SW 1271 (cell line): ENCODE measurements at regions not wholly inside any gene's neighbourhood (a gene's known extent, or its start where the extent isn't known, plus 50 kb on each side); places are given as distances from the start of the nearest gene placed in this dataset.
"Not testable (repeated sequence)": the region's sequence is repeated elsewhere in the genome, so short reads cannot be mapped to it uniquely, and the experiment has no call there.

Source experiments
- DNase-seq, 2 experiments: peaks; one replicate each; lab custom pipeline; 2025; lab: John Stamatoyannopoulos, UW

DNA sequence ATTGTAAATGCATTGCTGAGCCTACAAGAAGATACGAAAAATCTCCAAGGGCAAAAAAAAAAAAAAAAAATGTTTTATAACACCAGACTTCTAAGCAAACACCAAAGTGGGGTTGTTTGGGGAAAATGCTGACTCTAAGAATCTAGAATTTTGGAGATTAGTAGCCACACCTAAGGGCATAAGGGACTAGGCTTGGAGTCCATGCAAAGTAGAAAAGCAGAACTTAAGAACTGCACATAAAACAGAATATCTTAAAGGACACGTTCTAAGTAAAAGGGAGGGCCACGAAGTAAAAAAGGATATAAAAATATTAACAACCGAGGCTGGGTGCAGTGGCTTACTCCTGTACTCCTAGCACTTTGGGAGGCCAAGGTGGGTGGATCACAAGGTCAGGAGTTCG is 269.8 kb upstream of the AUTS2 start:
- no peak for DNase-seq

DNA sequence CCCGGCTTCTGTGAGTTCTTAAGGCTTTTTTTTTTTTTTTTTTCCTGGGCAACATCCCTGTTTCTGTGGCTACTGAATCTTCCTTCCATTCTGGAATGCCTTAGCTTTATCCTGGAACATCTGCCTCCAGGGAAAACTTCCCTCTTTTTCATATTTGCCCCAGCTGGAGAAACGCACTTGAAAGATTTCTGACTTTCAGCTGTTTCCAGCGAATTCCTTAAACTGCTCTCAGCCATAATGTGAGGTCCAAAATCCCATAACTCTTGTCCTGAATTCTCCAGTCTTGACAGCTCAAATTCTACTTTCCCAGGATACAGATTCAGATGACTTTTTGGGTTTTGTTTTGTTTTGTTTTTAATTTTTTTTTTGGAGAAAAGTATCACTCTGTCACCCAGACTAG is 263.6 kb upstream of the AUTS2 start:
- DNase-seq: no peak

DNA sequence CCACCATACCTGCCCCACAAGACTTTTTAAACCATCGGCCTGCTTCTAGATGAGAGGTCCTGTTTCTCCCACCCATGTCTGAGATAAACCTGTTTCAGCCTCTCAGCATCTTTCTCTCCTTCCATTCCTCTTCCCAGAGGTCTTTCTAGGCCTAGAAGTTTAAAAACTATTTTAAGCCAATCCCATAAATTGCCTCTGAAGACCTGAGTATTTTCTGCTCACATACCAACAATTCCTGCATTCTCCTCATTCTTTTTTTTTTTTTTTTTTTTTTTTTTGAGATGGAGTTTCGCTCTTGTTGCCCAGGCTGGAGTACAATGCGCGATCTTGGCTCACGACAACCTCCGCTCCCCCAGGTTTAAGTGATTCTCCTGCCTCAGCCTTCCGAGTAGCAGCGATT is 262.9 kb upstream of the AUTS2 start:
- no peak for DNase-seq

DNA sequence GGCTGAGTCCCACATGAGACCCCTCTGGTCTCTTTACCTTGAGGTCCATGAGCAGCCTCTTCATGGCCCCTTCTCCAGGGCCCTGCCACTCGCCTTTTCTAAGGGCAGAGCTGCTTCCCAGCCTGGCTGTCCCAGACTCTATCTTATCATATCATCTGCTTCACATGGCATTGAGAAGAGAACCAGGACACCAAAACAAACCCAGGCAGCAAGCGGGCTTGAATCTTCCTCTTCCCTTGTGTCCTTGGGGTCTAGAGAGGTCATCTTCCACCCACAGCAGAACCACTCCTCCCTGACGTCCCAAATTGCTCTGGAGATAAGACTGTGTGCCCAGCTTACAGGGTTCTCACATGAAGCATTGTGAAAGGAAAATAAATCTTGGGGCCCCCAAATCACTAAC is 261.3 kb upstream of the AUTS2 start:
- no peak for DNase-seq

DNA sequence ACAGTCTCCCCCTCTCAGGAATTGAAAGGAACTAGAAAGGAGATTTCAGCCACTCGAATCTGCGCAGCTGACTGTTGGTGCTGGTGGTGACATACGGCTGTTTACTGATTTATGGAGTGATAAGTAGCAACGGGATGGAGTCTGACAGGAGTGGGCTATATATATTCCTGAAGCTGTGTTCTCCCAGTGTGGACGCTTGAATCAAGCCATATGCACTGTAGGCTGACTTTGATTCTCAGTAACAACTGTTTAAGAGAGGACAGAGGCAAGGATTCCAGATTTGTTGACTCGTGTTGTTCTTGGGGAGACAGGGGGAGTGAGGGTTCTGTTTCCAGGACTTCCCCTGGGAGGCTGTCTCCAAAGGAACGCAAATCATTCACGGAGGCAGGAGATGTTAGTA is 260.1 kb upstream of the AUTS2 start:
- no peak for DNase-seq

DNA sequence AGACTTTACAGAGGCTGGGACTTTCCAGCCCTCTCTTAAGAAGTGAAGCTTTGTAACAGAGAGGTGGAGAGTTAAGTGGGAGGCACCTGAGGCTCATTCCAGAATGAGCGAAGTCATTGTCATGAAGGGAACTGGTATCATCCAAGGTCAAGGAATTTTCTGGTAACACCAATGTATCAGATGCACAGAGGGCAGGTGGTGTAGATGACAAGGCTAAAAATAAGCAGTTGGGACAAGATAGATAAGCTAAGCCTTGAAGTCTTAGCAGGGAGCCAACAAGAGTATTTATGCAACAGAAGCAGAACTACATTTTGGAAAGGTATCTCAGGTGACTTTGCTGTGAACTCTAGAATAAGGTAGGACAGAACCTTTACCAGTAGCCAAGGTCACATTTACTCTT is 257.0 kb upstream of the AUTS2 start:
- no peak for DNase-seq

DNA sequence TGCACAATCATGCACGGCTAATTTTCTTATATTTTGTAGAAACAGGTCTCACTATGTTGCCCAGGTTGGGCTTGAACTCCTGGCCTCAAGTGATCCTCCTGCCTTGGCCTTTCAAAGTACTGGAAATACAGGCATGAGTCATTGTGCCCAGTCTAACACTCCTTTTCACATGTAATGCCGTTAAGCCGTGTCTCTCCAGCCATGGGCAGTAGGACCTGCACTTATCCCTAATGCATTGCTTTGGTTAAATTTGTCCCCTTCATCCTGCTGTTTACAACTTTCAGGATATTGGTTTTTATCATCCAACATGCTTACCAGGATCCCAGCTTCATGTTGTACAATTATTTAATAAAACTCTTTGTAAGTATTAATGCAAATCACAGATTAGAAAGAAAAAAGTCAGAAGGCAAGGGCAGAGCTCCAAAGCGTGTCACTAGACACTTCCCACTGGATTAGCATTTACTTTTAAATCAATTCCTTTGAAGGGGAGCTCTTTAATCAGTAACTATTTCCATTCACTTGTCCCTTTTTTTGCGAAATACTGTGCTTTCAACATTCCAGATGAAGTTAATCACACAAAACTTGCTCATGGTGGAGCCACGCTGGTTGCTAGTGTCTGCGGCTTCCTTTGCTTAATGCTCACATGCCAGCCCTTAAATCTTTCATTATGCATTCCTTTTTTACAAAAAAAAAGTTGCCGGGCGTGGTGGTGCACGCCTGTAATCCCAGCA is 256.0 kb upstream of the AUTS2 start:
- no peak for DNase-seq

DNA sequence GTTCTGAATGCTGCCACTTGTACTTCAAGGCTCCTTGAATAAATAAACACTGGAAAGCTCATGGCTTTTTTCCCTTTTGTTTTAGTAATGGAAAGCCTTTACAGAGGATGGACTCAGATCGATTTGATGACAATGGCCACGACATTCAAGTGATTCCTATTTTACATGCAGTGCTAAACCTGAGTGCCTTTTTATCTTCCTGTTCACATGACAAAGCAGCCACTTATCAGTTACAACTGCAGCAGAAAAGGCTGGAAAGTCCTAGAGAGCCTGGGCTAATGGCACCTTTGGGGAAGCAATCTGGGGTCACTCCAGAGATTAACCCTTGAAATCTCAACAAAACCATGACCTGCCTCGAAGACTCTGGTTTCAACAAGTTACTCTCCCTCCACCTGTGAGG is 249.0 kb upstream of the AUTS2 start:
- no peak for DNase-seq

DNA sequence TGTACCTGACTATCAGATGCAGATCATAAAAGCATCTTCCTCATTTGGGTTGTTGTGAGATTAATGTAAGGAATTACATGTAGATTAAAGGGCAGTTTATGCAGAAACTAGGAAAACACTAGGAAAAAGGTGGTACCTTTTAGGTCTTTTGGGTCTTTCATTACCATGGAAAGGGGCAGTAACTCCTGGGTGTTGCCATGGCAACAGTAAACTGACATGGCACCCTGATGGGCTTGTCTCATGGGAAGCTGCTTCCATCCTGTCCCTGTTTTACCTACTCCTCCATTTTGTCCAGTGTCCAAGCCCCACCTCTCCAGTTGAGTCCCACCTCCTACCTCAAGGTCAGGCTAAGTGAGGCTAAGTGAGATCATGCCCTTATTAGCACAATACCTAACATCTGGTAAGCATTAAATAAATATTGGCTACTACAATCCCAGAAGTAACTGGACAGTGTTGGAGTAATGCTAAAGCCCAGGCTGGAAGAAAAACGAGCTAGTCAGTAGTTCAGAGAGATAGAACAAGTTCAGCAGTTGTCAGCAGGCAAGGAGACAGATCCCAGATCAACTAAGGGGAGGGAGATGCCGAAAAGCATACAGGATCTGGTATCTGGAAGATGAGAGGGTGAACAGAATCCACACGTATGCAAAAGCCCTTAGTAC is 240.0 kb upstream of the AUTS2 start:
- DNase-seq: no peak

DNA sequence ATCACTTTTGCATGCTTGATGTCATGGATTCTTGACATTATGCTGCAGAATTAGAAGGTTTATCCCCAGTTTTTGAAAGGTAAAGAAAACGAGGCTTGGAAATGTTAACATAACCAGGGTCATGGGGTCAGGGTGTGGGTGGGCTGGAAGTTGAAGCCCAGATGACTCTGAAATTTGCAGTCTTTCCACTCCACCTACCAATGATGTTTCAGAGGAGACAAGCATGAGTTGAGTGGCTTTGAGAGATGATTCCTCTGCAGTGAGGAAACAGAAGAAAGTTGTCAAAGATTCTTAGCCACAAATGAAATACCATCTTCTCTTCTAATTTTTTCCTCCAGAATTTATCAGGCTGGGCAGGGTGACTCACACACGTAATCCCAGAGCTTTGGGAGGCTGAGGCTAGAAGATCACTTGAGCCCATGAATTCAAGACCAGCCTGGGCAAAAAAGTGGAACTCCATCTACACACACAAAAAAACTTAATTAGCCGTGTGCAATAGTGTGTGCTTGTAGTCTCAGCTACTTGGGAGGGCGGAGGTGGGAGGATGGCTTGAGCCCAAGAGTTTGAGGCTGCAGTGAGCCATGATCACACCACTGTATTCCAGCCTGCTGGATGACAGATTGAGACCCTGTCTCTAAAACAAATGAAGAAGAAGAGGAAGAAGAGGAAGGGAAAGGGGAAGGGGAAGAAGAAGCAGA is 239.1 kb upstream of the AUTS2 start:
- DNase-seq: no peak

DNA sequence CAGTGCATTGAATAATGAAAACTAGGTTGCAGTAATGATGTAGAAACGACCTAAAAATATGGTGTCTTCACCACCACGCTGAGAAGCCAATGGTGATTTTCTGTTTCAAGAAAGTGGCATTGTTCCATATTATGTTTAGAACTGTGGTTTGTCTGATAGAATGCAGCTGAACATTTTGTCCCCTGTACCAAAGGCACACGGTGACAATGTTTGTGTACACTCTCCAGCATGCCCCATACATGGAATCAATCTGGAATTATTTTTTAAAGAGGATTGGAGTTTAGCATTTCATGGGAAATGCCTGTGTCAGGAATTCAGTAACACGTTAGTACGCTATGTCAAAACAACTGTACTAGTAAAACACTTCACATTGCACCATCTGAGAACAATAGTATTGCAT is 237.4 kb upstream of the AUTS2 start:
- no peak for DNase-seq

DNA sequence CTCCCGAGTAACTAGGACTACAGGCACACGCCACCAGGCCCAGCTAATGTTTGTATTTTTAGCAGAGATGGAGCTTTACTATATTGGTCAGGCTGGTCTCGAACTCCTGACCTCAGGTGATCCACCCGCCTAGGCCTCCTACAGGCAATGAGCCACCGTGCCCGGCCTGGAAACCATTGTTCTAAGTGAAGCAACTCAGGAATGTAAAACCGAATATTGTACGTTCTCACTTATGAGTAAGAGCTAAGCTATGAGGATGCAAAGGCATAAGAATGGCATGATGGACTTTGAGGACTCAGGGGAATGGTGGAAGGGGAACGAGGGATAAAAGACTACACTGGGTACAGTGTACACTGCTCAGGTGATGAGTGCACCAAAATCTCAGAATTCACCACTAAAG is 235.1 kb upstream of the AUTS2 start:
- no peak for DNase-seq

DNA sequence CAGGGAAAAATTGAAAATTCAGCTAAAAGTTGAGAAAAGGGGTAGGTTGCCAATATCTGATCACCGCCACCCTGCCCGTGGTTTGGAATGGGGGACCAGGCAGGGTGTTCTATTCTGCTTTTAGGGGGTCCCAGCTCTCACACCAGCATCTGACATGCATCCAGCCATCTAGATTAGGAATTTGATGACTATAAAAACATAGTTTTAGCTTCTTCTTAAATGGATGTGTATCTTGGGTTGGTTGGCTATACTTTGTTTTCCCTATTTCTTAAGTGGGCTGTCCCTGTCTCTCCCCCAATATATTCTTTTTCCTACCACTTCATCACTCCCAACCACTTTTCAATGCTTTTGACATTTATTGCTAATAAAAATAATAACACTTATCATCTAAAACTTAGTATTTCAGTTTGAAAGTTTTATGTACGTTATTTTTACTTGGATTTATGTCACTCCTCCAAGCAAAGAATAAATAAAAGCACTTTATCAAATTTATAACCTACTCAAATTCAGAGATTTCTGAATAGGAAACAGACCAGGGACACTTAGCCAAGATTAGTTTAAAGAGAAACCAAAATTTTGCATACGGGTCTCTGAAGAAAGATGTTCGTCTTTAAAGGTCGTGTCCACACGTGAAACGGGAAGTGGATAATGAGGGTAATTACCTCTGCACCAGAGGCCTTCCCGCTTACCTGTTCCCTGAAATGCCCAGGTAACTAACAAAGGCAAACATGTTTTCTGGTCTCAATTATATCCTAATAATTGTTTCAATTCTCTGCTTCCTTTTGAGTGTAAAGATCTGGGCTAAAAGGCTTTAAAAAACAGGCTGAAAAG is 233.2 kb upstream of the AUTS2 start:
- DNase-seq: no peak

DNA sequence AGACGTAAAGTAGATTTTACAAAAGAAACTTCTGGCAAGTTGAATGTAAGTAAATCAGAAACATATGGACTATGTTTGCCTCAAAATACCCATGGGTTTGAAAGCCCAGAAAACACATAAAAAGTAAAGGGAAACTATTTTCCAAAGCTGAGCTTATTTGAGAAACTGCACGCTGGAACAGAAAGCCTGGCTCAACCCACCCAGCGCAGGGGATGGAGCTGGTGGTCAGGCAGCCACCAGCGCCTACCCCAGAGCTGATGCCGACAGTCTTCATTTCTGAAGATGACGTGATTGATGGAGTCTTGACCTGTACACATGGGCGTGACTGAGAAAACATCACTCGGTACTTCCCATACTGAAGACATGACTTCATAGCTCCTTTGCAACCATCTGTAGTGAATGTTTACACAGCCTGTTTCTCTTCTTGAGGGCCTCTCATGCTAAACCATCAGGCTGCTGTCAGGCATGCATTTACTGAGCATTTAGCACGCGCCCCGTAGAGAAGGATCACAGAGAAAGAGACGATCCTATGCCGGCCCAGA is 232.6 kb upstream of the AUTS2 start:
- DNase-seq: no peak

DNA sequence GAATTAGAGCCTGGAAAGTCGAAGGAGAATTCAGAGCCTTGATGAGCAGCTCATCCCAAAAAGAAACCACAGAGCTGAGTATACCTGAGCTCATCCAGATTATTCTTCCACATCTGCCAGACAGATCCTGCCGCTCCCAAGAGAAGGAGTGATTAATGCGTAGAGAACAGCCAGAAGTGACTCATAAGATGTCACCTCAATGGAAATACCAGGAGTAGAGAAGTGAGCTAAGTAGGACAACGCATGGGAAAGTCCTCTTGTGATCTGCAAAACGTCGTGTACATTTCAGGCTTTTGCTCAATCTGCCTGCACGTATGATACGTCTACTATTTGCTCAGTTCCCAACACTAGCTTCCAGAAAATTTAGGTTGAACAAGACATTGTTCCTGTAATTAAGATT is 230.5 kb upstream of the AUTS2 start:
- no peak for DNase-seq

DNA sequence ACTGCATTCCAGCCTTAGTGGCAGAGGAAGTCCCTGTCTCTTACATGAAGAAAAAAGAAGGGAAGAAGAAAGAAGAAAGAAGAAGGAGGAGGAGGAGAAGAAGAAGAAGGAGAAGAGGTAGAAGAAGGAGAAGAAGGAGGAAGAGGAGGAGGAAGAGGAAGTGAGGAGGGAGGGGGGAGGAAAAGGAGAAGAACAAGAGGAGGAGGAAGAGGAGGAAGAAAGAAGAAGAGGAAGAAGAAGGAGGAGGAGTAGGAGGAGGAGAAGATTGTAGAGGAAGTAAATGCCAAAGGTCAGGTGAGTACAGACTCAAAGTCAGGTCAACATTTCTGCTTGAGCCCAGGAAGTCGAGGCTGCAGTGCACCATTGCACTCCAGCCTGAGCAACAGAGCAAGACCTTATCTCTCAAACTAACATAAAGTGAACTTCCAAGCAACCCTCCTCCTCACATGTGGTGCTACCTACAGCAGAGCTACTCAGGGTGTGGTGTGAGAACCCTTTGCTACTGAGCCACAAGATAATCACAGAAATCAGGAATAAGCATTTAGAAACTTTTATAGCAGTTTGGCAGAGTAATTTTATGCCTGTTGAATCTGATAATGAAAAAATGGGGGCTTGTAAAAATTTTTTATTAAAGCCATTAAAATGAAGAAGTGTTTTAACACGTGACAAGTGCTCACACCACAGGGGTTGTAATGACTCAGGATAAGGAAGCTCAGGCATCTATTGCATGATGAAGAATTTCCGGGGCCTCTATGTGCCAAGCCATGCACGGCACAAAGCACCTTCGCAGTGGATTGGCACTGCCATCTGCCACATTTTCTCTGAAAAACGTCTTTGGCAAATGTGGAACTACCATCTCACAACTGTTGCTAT is 224.9 kb upstream of the AUTS2 start:
- DNase-seq: no peak

DNA sequence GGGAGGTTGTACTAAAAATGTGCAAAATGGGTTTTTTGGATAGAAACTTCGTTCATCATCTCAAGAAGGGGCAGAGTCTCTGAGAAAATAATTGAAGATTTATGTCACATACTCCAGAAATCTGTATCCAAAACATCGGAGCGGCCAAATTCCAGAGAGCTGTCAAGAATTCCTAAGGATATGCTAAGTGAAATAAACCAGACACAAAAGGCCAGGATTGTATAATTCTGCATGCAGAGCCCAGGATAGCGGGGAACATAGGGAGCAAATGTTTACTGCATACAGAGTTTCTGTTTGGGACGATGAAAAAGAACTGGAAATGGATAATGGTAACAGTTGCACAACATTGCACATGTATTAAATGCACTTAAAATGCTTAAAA is 224.2 kb upstream of the AUTS2 start:
- no peak for DNase-seq

DNA sequence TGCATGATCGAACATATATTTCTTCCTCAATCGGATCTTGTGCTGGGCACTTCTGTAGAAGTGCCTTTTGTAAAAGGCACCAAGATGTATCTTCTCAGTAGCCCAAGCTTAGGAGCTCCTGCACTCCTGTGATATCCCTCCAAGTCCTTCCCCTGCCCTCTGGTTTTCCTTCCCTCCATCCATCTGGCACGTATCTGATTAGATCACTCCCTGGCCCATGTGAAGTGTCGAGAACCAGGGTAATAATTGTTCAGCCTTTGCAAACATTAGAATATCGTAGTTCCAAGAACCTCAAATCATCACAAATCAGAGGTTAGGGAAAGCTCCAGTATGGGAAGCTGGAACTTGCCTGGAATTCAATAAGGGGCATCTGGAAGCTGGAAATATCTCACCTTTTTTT is 221.1 kb upstream of the AUTS2 start:
- no peak for DNase-seq

DNA sequence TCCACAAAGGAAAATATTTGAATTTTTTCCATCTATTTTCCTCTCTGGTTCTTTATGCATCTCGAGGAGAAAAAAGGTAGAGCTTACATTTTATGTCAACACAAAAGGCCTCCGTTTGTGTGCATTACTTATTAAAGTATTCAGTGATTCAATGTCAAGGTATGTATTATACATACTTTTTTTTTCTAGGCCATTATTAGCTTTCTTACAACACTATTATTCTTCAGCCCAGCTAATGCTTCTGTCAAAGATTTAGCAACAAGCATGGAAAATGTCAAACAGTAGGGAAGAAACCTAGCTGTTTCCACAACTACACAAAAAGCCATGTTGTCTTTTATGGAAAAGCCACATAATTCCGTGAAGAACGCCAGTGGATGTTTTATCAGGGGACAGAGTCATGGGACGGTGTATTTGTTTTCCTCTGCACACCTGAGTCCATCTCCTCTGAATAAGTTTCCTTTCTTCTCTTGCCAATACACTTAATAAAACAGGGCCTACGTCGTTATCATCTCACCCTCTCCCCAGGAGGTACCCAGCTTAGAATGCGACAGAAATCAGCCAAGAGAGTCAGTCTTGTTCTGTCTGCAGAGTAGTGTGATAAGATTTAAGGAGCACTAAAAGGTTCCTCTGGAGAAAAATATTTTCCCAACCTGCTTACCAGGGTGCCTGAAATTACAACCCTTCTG is 209.7 kb upstream of the AUTS2 start:
- no peak for DNase-seq

DNA sequence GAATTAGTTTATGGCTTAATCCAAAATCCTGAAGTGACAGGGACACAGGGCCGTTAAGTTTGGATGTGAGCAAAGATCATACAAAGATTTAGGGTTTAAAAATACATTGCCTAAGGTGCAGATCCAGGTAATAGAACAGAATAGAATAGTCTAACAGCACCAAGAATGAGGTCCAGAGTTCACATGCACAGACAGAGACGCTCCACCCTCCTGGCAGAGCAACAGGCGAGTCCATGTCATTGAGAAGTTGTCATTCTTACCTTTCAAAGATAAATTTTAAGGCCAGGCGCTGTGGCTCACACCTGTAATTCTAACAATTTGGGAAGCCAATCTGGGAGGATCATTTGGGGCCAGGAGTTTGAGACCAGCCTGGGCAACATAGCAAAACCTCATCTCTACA is 209.1 kb upstream of the AUTS2 start:
- no peak for DNase-seq

DNA sequence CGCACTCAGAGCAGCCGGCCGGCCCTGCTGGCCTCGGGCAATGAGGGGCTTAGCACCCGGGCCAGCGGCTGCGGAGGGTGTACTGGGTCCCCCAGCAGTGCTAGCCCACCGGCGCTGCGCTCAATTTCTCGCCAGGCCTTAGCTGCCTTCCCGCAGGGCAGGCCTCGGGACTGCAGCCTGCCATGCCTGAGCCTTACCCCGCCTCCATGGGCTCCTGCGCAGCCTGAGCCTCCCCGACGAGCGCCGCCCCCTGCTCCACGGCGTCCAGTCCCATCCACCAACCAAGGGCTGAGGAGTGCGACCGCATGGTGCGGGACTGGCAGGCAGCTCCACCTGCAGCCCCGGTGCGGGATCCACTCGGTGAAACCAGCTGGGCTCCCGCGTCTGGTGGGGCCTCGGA is 204.4 kb upstream of the AUTS2 start:
- DNase-seq: not testable (repeated sequence)
